ENCODE measurements at regions not wholly inside any gene's neighbourhood (a gene's known extent, or its start where the extent isn't known, plus 50 kb on each side); places are given as distances from the start of the nearest gene placed in this dataset.

DNA sequence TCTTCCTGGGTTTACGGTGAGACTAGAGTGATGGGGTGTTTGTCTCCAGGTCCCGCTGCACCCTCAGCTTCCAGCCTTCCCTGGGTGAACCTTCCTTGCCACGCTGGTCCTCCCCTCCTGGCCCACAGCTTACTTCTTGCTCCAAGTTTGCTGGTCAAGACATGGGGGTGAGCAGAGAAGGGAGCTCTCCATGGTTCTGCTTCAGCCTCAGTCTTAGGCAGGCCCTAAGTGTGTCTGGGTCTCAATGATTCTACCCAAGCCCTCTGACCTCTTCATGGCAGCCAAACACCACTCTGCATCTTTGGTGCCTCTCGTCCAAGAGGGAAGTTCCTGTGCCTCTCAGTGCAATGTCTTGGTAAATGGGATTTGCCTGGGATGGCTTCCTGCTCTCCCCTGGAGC lies 356.5 kb upstream of the KLF6 start:
- DNase-seq (no peak), ATAC-seq (ENCODE audit: insufficient read depth, low read depth) (peak; percentile 50; the same call in 1 of the 3 replicates)
- Histone ChIP-seq H3K4me3 (ENCODE audit: low read depth in 1 of 2, low read length in 2 of 2) (no peak overlapping the region), H3K27me3 (ENCODE audit: insufficient read depth, low read length, poor library complexity) (no peaks in the 10 kb centered on the region), H2AFZ (ENCODE audit: low read depth, low read length) (no peak overlapping the region), H3K9ac (ENCODE audit: low read depth, low read length) (no peak overlapping the region), H3K4me1 (ENCODE audit: insufficient read depth, low read length) (no peaks in the 10 kb centered on the region), H3K4me2 (ENCODE audit: insufficient read depth, low read length) (no peak overlapping the region), H3K79me2 (ENCODE audit: insufficient read depth, low read length) (no peaks in the 10 kb centered on the region), H4K20me1 (ENCODE audit: insufficient read depth, low read length) (no peaks in the 10 kb centered on the region), H3K36me3 (ENCODE audit: insufficient read depth, low read length) (no peaks in the 10 kb centered on the region), H3K27ac (ENCODE audit: low read length) (no peak overlapping the region), H3K9me3 (ENCODE audit: insufficient read depth, low read length, severe bottlenecking) (peaks cover 8% of the 10 kb centered on the region)
- TF ChIP-seq, protein P1, sequence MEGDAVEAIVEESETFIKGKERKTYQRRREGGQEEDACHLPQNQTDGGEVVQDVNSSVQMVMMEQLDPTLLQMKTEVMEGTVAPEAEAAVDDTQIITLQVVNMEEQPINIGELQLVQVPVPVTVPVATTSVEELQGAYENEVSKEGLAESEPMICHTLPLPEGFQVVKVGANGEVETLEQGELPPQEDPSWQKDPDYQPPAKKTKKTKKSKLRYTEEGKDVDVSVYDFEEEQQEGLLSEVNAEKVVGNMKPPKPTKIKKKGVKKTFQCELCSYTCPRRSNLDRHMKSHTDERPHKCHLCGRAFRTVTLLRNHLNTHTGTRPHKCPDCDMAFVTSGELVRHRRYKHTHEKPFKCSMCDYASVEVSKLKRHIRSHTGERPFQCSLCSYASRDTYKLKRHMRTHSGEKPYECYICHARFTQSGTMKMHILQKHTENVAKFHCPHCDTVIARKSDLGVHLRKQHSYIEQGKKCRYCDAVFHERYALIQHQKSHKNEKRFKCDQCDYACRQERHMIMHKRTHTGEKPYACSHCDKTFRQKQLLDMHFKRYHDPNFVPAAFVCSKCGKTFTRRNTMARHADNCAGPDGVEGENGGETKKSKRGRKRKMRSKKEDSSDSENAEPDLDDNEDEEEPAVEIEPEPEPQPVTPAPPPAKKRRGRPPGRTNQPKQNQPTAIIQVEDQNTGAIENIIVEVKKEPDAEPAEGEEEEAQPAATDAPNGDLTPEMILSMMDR (IDR thresholded peaks at IDR 0.05; ENCODE audit: borderline replicate concordance, extremely low read depth, low read length, poor library complexity, severe bottlenecking), result no peak
- TF ChIP-seq EZH2 (IDR thresholded peaks at IDR 0.05; ENCODE audit: borderline replicate concordance, low read depth, low read length, severe bottlenecking), result no peak

DNA sequence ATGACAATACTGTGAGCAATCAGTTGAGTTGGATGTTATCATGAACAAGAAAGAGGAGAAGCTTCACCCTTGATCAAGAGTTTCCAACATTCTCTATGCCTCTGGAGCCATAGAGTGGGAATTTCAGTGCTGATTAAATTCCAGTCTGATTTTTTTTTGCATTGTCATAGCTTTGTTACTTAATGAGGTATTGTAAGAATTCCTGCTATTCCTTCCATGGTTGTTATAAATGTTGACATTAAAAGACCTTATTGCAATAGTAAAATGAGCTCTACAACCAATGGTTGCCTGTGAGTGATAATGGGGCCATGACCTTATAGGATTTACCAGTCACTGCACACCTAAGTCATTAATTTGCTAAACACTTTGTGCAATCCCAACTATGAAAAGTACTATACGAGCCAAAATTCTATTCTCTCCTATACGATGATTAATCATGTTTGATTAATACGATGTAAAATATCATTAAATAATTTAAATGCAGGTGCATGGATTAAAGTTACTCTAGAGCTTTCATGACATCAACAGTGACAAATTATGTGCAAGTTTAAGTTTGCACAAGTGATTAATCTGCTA lies 353.2 kb upstream of the KLF6 start:
- DNase-seq (no peak), ATAC-seq (ENCODE audit: insufficient read depth, low read depth) (no peak)
- Histone ChIP-seq H4K20me1 (ENCODE audit: insufficient read depth, low read length) (no peaks in the 10 kb centered on the region), H3K27me3 (ENCODE audit: insufficient read depth, low read length, poor library complexity) (no peaks in the 10 kb centered on the region), H2AFZ (ENCODE audit: low read depth, low read length) (no peak overlapping the region), H3K9ac (ENCODE audit: low read depth, low read length) (no peak overlapping the region), H3K4me2 (ENCODE audit: insufficient read depth, low read length) (no peak overlapping the region), H3K27ac (ENCODE audit: low read length) (no peak overlapping the region), H3K4me3 (ENCODE audit: low read depth in 1 of 2, low read length in 2 of 2) (no peak overlapping the region), H3K36me3 (ENCODE audit: insufficient read depth, low read length) (no peaks in the 10 kb centered on the region), H3K4me1 (ENCODE audit: insufficient read depth, low read length) (no peaks in the 10 kb centered on the region), H3K9me3 (ENCODE audit: insufficient read depth, low read length, severe bottlenecking) (peaks cover 8% of the 10 kb centered on the region), H3K79me2 (ENCODE audit: insufficient read depth, low read length) (no peaks in the 10 kb centered on the region)
- TF ChIP-seq, protein P1 (IDR thresholded peaks at IDR 0.05; ENCODE audit: borderline replicate concordance, extremely low read depth, low read length, poor library complexity, severe bottlenecking), result no peak
- TF ChIP-seq EZH2 (IDR thresholded peaks at IDR 0.05; ENCODE audit: borderline replicate concordance, low read depth, low read length, severe bottlenecking), result no peak

DNA sequence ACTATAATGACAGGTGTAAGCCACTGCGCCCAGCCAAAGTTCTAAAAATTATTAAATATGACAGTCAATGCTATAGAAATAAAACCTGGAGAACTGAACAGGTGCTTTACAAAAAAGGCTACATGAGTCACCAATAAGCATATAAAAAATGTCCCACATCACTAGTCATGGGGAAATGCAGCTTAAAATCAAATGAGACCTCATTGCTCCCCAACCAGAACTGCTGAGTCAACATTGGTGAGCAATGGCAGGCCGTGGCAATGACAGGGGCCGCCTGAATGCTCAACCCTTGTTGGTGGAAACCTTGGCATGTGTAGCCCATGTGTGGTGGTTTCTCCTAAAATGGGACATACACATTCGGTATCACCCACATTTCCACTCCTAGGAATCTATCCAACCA lies 352.3 kb upstream of the KLF6 start:
- H3K4me3 ChIP-seq (ENCODE audit: low read depth in 1 of 2, low read length in 2 of 2), result no peak overlapping the region
- DNase-seq (no peak), ATAC-seq (ENCODE audit: insufficient read depth, low read depth) (no peak)
- H3K79me2 ChIP-seq (ENCODE audit: insufficient read depth, low read length), result no peaks in the 10 kb centered on the region
- H3K4me1 ChIP-seq (ENCODE audit: insufficient read depth, low read length), result peaks cover 2% of the 10 kb centered on the region
- TF ChIP-seq, protein P1 (IDR thresholded peaks at IDR 0.05; ENCODE audit: borderline replicate concordance, extremely low read depth, low read length, poor library complexity, severe bottlenecking), result no peak
- no peak for TF ChIP-seq EZH2 (IDR thresholded peaks at IDR 0.05; ENCODE audit: borderline replicate concordance, low read depth, low read length, severe bottlenecking)
- H2AFZ ChIP-seq (ENCODE audit: low read depth, low read length), result no peak overlapping the region
- H3K4me2 ChIP-seq (ENCODE audit: insufficient read depth, low read length), result no peak overlapping the region
- H3K27ac ChIP-seq (ENCODE audit: low read length), result no peak overlapping the region
- H3K27me3 ChIP-seq (ENCODE audit: insufficient read depth, low read length, poor library complexity), result no peaks in the 10 kb centered on the region
- no peaks in the 10 kb centered on the region for H4K20me1 ChIP-seq (ENCODE audit: insufficient read depth, low read length)
- peaks cover 8% of the 10 kb centered on the region for H3K9me3 ChIP-seq (ENCODE audit: insufficient read depth, low read length, severe bottlenecking)
- no peak overlapping the region for H3K9ac ChIP-seq (ENCODE audit: low read depth, low read length)
- no peaks in the 10 kb centered on the region for H3K36me3 ChIP-seq (ENCODE audit: insufficient read depth, low read length)

All from DND-41 (cell line).